ENCODE measurements at regions not wholly inside any gene's neighbourhood (a gene's known extent, or its start where the extent isn't known, plus 50 kb on each side); places are given as distances from the start of the nearest gene placed in this dataset.

- DNase-seq (ENCODE audit: extremely low read depth, low read depth), result no peak
Observed at GRCh38 chr2:180743401-180743800, 237.0 kb upstream of the UBE2E3 start.

GRCh38 chr2:180742801-180743200 is 237.6 kb upstream of the UBE2E3 start:
- peak; percentile 72 for DNase-seq (ENCODE audit: extremely low read depth, low read depth)

GRCh38 chr2:180739070-180739469 is 241.3 kb upstream of the UBE2E3 start:
- no peak for DNase-seq (ENCODE audit: extremely low read depth, low read depth)

- no peak for DNase-seq (ENCODE audit: extremely low read depth, low read depth)
Observed at GRCh38 chr2:180735799-180736198, 244.6 kb upstream of the UBE2E3 start.

- DNase-seq (ENCODE audit: extremely low read depth, low read depth), result no peak
Observed at GRCh38 chr2:180734382-180734781, 246.0 kb upstream of the UBE2E3 start.

GRCh38 chr2:180733330-180733729 is 247.1 kb upstream of the UBE2E3 start:
- no peak for DNase-seq (ENCODE audit: extremely low read depth, low read depth)

- no peak for DNase-seq (ENCODE audit: extremely low read depth, low read depth)
Observed at GRCh38 chr2:180732337-180732736, 248.1 kb upstream of the UBE2E3 start.

GRCh38 chr2:180730976-180731375 is 249.4 kb upstream of the UBE2E3 start:
- DNase-seq (ENCODE audit: extremely low read depth, low read depth), result no peak

- DNase-seq (ENCODE audit: extremely low read depth, low read depth), result peak; percentile 56
Observed at GRCh38 chr2:180728928-180729559, 251.4 kb upstream of the UBE2E3 start.

GRCh38 chr2:180723712-180724111 is 256.7 kb upstream of the UBE2E3 start:
- no peak for DNase-seq (ENCODE audit: extremely low read depth, low read depth)

GRCh38 chr2:180722551-180723239 is 257.7 kb upstream of the UBE2E3 start:
- DNase-seq (ENCODE audit: extremely low read depth, low read depth), result no peak

- DNase-seq (ENCODE audit: extremely low read depth, low read depth), result no peak
Observed at GRCh38 chr2:180720829-180721228, 259.6 kb upstream of the UBE2E3 start.

- DNase-seq (ENCODE audit: extremely low read depth, low read depth), result no peak
Observed at GRCh38 chr2:180717588-180717987, 262.8 kb upstream of the UBE2E3 start.

GRCh38 chr2:180716186-180717180 is 263.9 kb upstream of the UBE2E3 start:
- no peak for DNase-seq (ENCODE audit: extremely low read depth, low read depth)

GRCh38 chr2:180715044-180715443 is 265.4 kb upstream of the UBE2E3 start:
- DNase-seq (ENCODE audit: extremely low read depth, low read depth), result no peak

GRCh38 chr2:180709392-180710145 is 270.8 kb upstream of the UBE2E3 start:
- DNase-seq (ENCODE audit: extremely low read depth, low read depth), result no peak

GRCh38 chr2:180707884-180708205 is 272.6 kb upstream of the UBE2E3 start:
- no peak for DNase-seq (ENCODE audit: extremely low read depth, low read depth)

GRCh38 chr2:180707175-180707883 is 273.1 kb upstream of the UBE2E3 start:
- no peak for DNase-seq (ENCODE audit: extremely low read depth, low read depth)

- DNase-seq (ENCODE audit: extremely low read depth, low read depth), result no peak
Observed at GRCh38 chr2:180706694-180707093, 273.7 kb upstream of the UBE2E3 start.

GRCh38 chr2:180705551-180705950 is 274.9 kb upstream of the UBE2E3 start:
- peak; percentile 20 for DNase-seq (ENCODE audit: extremely low read depth, low read depth)

Measured in NCI-H460 (cell line).